Endothelial cell of umbilical vein (primary cell): ENCODE measurements at regions not wholly inside any gene's neighbourhood (a gene's known extent, or its start where the extent isn't known, plus 50 kb on each side); places are given as distances from the start of the nearest gene placed in this dataset.

Experiments
- BruUV-seq: library from RNA; stranded (reverse); fragments of 400-500 nt; replicated peaks from 2 replicates; lab custom pipeline; 2021; lab: Mats Ljungman, UMichigan
- CTCF ChIA-PET: fragments of 300-600, 350-600 bp; sonication (Branson Sonifier 250); formaldehyde crosslinking; loops from one replicate; lab custom pipeline; 2021; ENCODE audit warnings: antibody characterized with exemption, inconsistent platforms; lab: Charles Lee
- POLR2A ChIA-PET: fragments of 300-600, 350-600 bp; sonication (Branson Sonifier 250); formaldehyde crosslinking; loops from one replicate; lab custom pipeline; 2021; ENCODE audit warnings: antibody characterized with exemption, inconsistent platforms; lab: Charles Lee
- DNase-seq: peaks from one replicate; pipeline ENCODE4 v3.0.0-alpha.2; 2011; ENCODE audit warnings: low read depth, low spot score
- FAIRE-seq: peaks from 2 replicates; lab custom pipeline; 2011; peaks lifted over from hg19 to GRCh38; lab: Jason Lieb, UNC
- H2AFZ ChIP-seq: 2 replicates; pipeline ENCODE4 v1.6.0; 2012; ENCODE audit warnings: low read depth, low read length, control low read depth, inconsistent platforms
- H3K27ac ChIP-seq: 2 replicates; pipeline ENCODE4 v1.5.1; 2011; ENCODE audit warnings: low read depth, mild to moderate bottlenecking, control low read depth, low read length, moderate library complexity; ENCODE audit not compliant: insufficient read depth
- H3K27me3 ChIP-seq, 2 experiments: 2 replicates each; pipeline versions ENCODE4 v1.6.0 to v1.6.1; 2011; ENCODE audit warnings: low read length in 2 of 2, mixed read lengths in 1 of 2; ENCODE audit not compliant: control insufficient read depth in 2 of 2, insufficient read depth in 2 of 2
- H3K36me3 ChIP-seq, 2 experiments: 2 replicates in 1 of 2; 3 replicates in 1 of 2; pipeline ENCODE4 v1.5.1; 2011; ENCODE audit warnings: low read length in 2 of 2, mild to moderate bottlenecking in 1 of 2, moderate library complexity in 1 of 2; ENCODE audit not compliant: control insufficient read depth in 2 of 2, insufficient read depth in 2 of 2; ENCODE audit errors: extremely low read depth in 1 of 2
- H3K4me1 ChIP-seq: 3 replicates; pipeline ENCODE4 v1.5.1; 2011; ENCODE audit warnings: mild to moderate bottlenecking, low read length; ENCODE audit not compliant: control insufficient read depth, insufficient read depth; ENCODE audit errors: extremely low read depth
- H3K4me2 ChIP-seq: 2 replicates; pipeline ENCODE4 v1.6.1; 2011; ENCODE audit warnings: low read length, control low read depth, mixed read lengths; ENCODE audit not compliant: insufficient read depth
- H3K4me3 ChIP-seq, 3 experiments: fragments of 200-600 bp in 1 of 3; sonication (generic), shearing (Covaris generic) in 1 of 3; replicated peaks in 1 of 3; 2 replicates each; pipeline ENCODE4 v1.5.1; 2011 to 2016; ENCODE audit warnings: control low read depth in 3 of 3, low read length in 3 of 3, mild to moderate bottlenecking in 2 of 3, inconsistent platforms in 1 of 3, low read depth in 1 of 3, moderate library complexity in 1 of 3; ENCODE audit not compliant: insufficient read depth in 1 of 3
- H3K79me2 ChIP-seq: 2 replicates; pipeline ENCODE4 v1.6.0; 2012; ENCODE audit warnings: low read length, inconsistent platforms; ENCODE audit not compliant: control insufficient read depth, insufficient read depth
- H3K9ac ChIP-seq: replicated peaks from 2 replicates; pipeline ENCODE3; 2011; ENCODE audit warnings: low read length, control low read depth; ENCODE audit not compliant: insufficient read depth; ENCODE audit errors: extremely low read depth
- H3K9me1 ChIP-seq: replicated peaks from 3 replicates; pipeline ENCODE4 v1.6.0; 2011; ENCODE audit warnings: mild to moderate bottlenecking, low read length; ENCODE audit not compliant: control insufficient read depth, insufficient read depth; ENCODE audit errors: extremely low read depth
- H3K9me3 ChIP-seq: replicated peaks from 2 replicates; pipeline ENCODE4 v1.5.1; 2012; ENCODE audit warnings: low read length, inconsistent platforms; ENCODE audit not compliant: control insufficient read depth, insufficient read depth
- H4K20me1 ChIP-seq: replicated peaks from 2 replicates; pipeline ENCODE3; 2011; ENCODE audit warnings: mild to moderate bottlenecking, low read length; ENCODE audit not compliant: control insufficient read depth, insufficient read depth; ENCODE audit errors: extremely low read depth
- EZH2 ChIP-seq: IDR thresholded peaks from 2 replicates; pipeline ENCODE4 v1.6.1; 2012; ENCODE audit warnings: borderline replicate concordance, low read depth, mild to moderate bottlenecking, moderate library complexity, low read length, inconsistent platforms; ENCODE audit not compliant: severe bottlenecking
- FOS ChIP-seq: IDR thresholded peaks from 2 replicates; pipeline ENCODE4 v1.6.1; 2011; ENCODE audit warnings: mild to moderate bottlenecking, low read length, moderate library complexity, borderline replicate concordance; ENCODE audit not compliant: insufficient read depth
- GATA2 ChIP-seq: IDR thresholded peaks from 2 replicates; pipeline ENCODE4 v1.7.0; 2011; ENCODE audit warnings: low read depth, mild to moderate bottlenecking, moderate library complexity, mixed read lengths, low read length; ENCODE audit not compliant: insufficient read length, insufficient read depth
- JUN ChIP-seq: IDR thresholded peaks from 2 replicates; pipeline ENCODE4 v1.6.1; 2011; ENCODE audit warnings: borderline replicate concordance, low read depth; ENCODE audit not compliant: insufficient read length, insufficient read depth
- MAX ChIP-seq: IDR thresholded peaks from 2 replicates; pipeline ENCODE4 v1.6.1; 2011; ENCODE audit not compliant: insufficient read depth, insufficient read length
- MYC ChIP-seq: IDR thresholded peaks from one replicate; pipeline ENCODE4 v1.6.1; 2011; ENCODE audit warnings: mild to moderate bottlenecking, low read depth, low read length
- POLR2A ChIP-seq: IDR thresholded peaks from 2 replicates; pipeline ENCODE4 v1.6.1; 2012; ENCODE audit warnings: low read depth, mild to moderate bottlenecking, control low read depth, low read length
- POLR2AphosphoS5 ChIP-seq: IDR thresholded peaks from 2 replicates; pipeline ENCODE4 v1.6.1; 2012; ENCODE audit warnings: low read depth, mild to moderate bottlenecking, control low read depth, low read length, moderate library complexity; ENCODE audit not compliant: insufficient read depth
- dilution Hi-C: fragments of 300-500 bp; cut with MboI; formaldehyde crosslinking; loops from one replicate; pipeline ENCODE4 v1.15.0; 2019; ENCODE audit warnings: low sequenced_read_pairs; ENCODE audit not compliant: extremely low pct_ligation_motif_present
- intact Hi-C: fragments of 100-400 bp; cut with micrococcal nuclease; formaldehyde crosslinking; loops from one replicate; pipeline ENCODE4 v1.10.0; 2022
- TF ChIP-seq, protein P1 (sequence below), 2 donors: IDR thresholded peaks; 1 replicate in 1 of 2; 2 replicates in 1 of 2; pipeline ENCODE4 v1.5.1; 2011; ENCODE audit warnings: low read length in 2 of 2, mild to moderate bottlenecking in 2 of 2, moderate library complexity in 2 of 2, control low read depth in 1 of 2, inconsistent platforms in 1 of 2, low read depth in 1 of 2; ENCODE audit not compliant: insufficient read depth in 1 of 2; ENCODE audit errors: extremely low read depth in 1 of 2

GRCh38 chr21:16013570-16013969, 283.8 kb downstream of the USP25 start:
- Histone ChIP-seq H3K36me3 (no peaks in the 10 kb centered on the region), H3K79me2 (no peaks in the 10 kb centered on the region), H4K20me1 (no peaks in the 10 kb centered on the region), H3K9me3 (no peaks in the 10 kb centered on the region), H3K4me2 (no peak overlapping the region), H3K27me3 (no peaks in the 10 kb centered on the region), H3K4me3 (no peak overlapping the region), H3K9me1 (no peaks in the 10 kb centered on the region), H2AFZ (no peak overlapping the region), H3K27ac (no peak overlapping the region), H3K9ac (no peak overlapping the region), H3K4me1 (no peaks in the 10 kb centered on the region)
- DNase-seq: no peak
- intact Hi-C loops: no loop called here
- FAIRE-seq: no peak
- POLR2A ChIA-PET: interaction anchor here (0.6 kb wide), 1 partner anchor 1102 kb away, joined by 5 read pairs; no protein-coding TSS in a partner anchor
- CTCF ChIA-PET: interaction anchor here (1.0 kb wide), 1 partner anchor 8 kb away, joined by 4 read pairs; no protein-coding TSS in a partner anchor
- TF ChIP-seq MAX (no peak), POLR2A (no peak), EZH2 (no peak), POLR2AphosphoS5 (no peak), FOS (no peak), MYC (no peak), GATA2 (no peak), JUN (no peak)
- TF ChIP-seq, protein P1, sequence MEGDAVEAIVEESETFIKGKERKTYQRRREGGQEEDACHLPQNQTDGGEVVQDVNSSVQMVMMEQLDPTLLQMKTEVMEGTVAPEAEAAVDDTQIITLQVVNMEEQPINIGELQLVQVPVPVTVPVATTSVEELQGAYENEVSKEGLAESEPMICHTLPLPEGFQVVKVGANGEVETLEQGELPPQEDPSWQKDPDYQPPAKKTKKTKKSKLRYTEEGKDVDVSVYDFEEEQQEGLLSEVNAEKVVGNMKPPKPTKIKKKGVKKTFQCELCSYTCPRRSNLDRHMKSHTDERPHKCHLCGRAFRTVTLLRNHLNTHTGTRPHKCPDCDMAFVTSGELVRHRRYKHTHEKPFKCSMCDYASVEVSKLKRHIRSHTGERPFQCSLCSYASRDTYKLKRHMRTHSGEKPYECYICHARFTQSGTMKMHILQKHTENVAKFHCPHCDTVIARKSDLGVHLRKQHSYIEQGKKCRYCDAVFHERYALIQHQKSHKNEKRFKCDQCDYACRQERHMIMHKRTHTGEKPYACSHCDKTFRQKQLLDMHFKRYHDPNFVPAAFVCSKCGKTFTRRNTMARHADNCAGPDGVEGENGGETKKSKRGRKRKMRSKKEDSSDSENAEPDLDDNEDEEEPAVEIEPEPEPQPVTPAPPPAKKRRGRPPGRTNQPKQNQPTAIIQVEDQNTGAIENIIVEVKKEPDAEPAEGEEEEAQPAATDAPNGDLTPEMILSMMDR (IDR thresholded peaks at IDR 0.05; ENCODE audit: extremely low read depth in 1 of 2, insufficient read depth in 1 of 2, low read depth in 1 of 2, low read length in 2 of 2): no peak
- no TSS peak for BruUV-seq
- dilution Hi-C loops: no loop called here
